K562 (cell line): ENCODE measurements at regions not wholly inside any gene's neighbourhood (a gene's known extent, or its start where the extent isn't known, plus 50 kb on each side); places are given as distances from the start of the nearest gene placed in this dataset.

Source experiments
- ATAC-seq: fragments of 200-7000 bp; cut with Tn5 transposase; 3 replicates; pipeline ENCODE4 v1.9.1; 2020; ENCODE audit warnings: moderate library complexity
- BruUV-seq: library from RNA; stranded (reverse); fragments of 400-500 nt; replicated peaks from 2 replicates; lab custom pipeline; 2021; lab: Mats Ljungman, UMichigan
- CTCF ChIA-PET: fragments of 300-600 bp; formaldehyde crosslinking; extraction: SDS; loops from one replicate; lab custom pipeline; 2021; ENCODE audit warnings: low intra/inter-chr PET ratio; lab: Yijun Ruan, JAX
- POLR2A ChIA-PET: fragments of 300-600, 350-650 bp; sonication (Branson Sonifier 250); formaldehyde crosslinking; extraction: SDS; loops from one replicate; lab custom pipeline; 2021; ENCODE audit warnings: antibody characterized with exemption, inconsistent platforms; lab: Yijun Ruan, JAX
- DNase-seq, 4 experiments: peaks; one replicate each; pipeline versions ENCODE4 v3.0.0 to v3.0.0-alpha.2; 2011 to 2018; ENCODE audit warnings: low spot score in 3 of 4, mixed read lengths in 3 of 4; ENCODE audit errors: extremely low read depth in 1 of 4
- FAIRE-seq: peaks from 2 replicates; lab custom pipeline; 2011; peaks lifted over from hg19 to GRCh38; lab: Jason Lieb, UNC
- H2AFZ ChIP-seq: 2 replicates; pipeline ENCODE4 v1.6.0; 2011; ENCODE audit warnings: low read depth, low read length, control low read depth, inconsistent platforms
- H3K27ac ChIP-seq: fragments of 200-600 bp; 3 replicates; pipeline ENCODE4 v1.8.0; 2011; ENCODE audit warnings: low read depth, mild to moderate bottlenecking, control low read depth, inconsistent platforms, low read length, moderate library complexity, mixed read lengths; ENCODE audit errors: extremely low read depth
- H3K27me3 ChIP-seq, 2 experiments: fragments of 300-600 bp in 1 of 2; 2 replicates in 1 of 2; 3 replicates in 1 of 2; pipeline versions ENCODE4 v1.6.0 to v1.8.0; 2011; ENCODE audit warnings: inconsistent platforms in 2 of 2, low read length in 2 of 2, mild to moderate bottlenecking in 1 of 2, mixed read lengths in 1 of 2, moderate library complexity in 1 of 2; ENCODE audit not compliant: control insufficient read depth in 2 of 2, insufficient read depth in 2 of 2
- H3K36me3 ChIP-seq: fragments of 300-600 bp; 3 replicates; pipeline ENCODE4 v1.8.0; 2011; ENCODE audit warnings: mild to moderate bottlenecking, low read length, inconsistent platforms; ENCODE audit not compliant: control insufficient read depth, insufficient read depth
- H3K4me1 ChIP-seq, 2 experiments: fragments of 200-600 bp in 1 of 2; replicated peaks in 1 of 2; 2 replicates in 1 of 2; 3 replicates in 1 of 2; pipeline versions ENCODE4 v1.5.1 to v1.8.0; 2011; ENCODE audit warnings: inconsistent platforms in 2 of 2, low read length in 2 of 2, mild to moderate bottlenecking in 1 of 2, mixed read lengths in 1 of 2, moderate library complexity in 1 of 2; ENCODE audit not compliant: control insufficient read depth in 2 of 2, insufficient read depth in 2 of 2
- H3K4me2 ChIP-seq: 2 replicates; pipeline ENCODE4 v1.6.1; 2011; ENCODE audit warnings: low read length, control low read depth, inconsistent platforms, mixed read lengths; ENCODE audit not compliant: insufficient read depth
- H3K4me3 ChIP-seq: fragments of 200-600 bp; sonication (generic), shearing (Covaris generic); 2 replicates; pipeline ENCODE4 v1.5.1; 2016; ENCODE audit warnings: control low read depth, inconsistent platforms
- H3K79me2 ChIP-seq: fragments of 200-600 bp; 3 replicates; pipeline ENCODE4 v1.8.0; 2011; ENCODE audit warnings: low read length, inconsistent platforms; ENCODE audit not compliant: control insufficient read depth, insufficient read depth
- H3K9ac ChIP-seq, 2 experiments: 2 replicates each; pipeline versions ENCODE4 v1.6.0 to v1.6.1; 2011; ENCODE audit warnings: low read depth in 2 of 2, low read length in 2 of 2, control low read depth in 1 of 2, inconsistent platforms in 1 of 2, mild to moderate bottlenecking in 1 of 2, mixed read lengths in 1 of 2; ENCODE audit not compliant: insufficient read depth in 1 of 2
- H3K9me1 ChIP-seq: one replicate; pipeline ENCODE4 v1.6.0; 2011; ENCODE audit warnings: inconsistent platforms, mild to moderate bottlenecking, low read length, moderate library complexity; ENCODE audit not compliant: control insufficient read depth, insufficient read depth
- H3K9me3 ChIP-seq: replicated peaks from 2 replicates; pipeline ENCODE4 v1.5.1; 2011; ENCODE audit warnings: low read depth, low read length, inconsistent platforms; ENCODE audit not compliant: control insufficient read depth, insufficient read depth
- H4K20me1 ChIP-seq: replicated peaks from 2 replicates; pipeline ENCODE4 v1.6.1; 2011; ENCODE audit warnings: low read length, inconsistent platforms, mixed read lengths; ENCODE audit not compliant: control insufficient read depth, insufficient read depth
- EWSR1 ChIP-seq: fragments of 450-650 bp; IDR thresholded peaks from 2 replicates; pipeline ENCODE4 v1.6.1; 2018; ENCODE audit warnings: borderline replicate concordance, mild to moderate bottlenecking, low read depth, moderate library complexity; ENCODE audit not compliant: partially characterized antibody
- IRF1 ChIP-seq: sonication (generic); formaldehyde crosslinking; IDR thresholded peaks from 2 replicates; pipeline ENCODE4 v1.8.0; 2022; ENCODE audit warnings: missing genetic modification reagents, mild to moderate bottlenecking, borderline replicate concordance
- MCM5 ChIP-seq: fragments of 450-650 bp; IDR thresholded peaks from 2 replicates; pipeline ENCODE4 v1.6.1; 2016; ENCODE audit warnings: low read depth
- MXI1 ChIP-seq: IDR thresholded peaks from 2 replicates; pipeline ENCODE4 v1.6.1; 2011; ENCODE audit warnings: low read depth, mild to moderate bottlenecking, improper control_type of control experiment, low read length
- NR3C1 ChIP-seq: sonication (generic); formaldehyde crosslinking; IDR thresholded peaks from 2 replicates; pipeline ENCODE4 v1.8.1; 2022; ENCODE audit warnings: missing genetic modification reagents
- PURB ChIP-seq: sonication (generic); formaldehyde crosslinking; IDR thresholded peaks from 2 replicates; pipeline ENCODE4 v1.9.0; 2021; ENCODE audit warnings: low read depth, mild to moderate bottlenecking, missing genetic modification reagents
- SIX5 ChIP-seq, 2 experiments: IDR thresholded peaks; 2 replicates each; pipeline ENCODE4 v1.6.1; 2011; ENCODE audit warnings: low read length in 2 of 2, borderline replicate concordance in 1 of 2, low read depth in 1 of 2, mild to moderate bottlenecking in 1 of 2, moderate library complexity in 1 of 2; ENCODE audit not compliant: insufficient read depth in 1 of 2
- ZNF133 ChIP-seq: fragments of 250-450 bp; sonication (Bioruptor Pico); IDR thresholded peaks from 2 replicates; pipeline ENCODE4 v1.4.0; 2020; ENCODE audit warnings: mild to moderate bottlenecking
- ZNF696 ChIP-seq: fragments of 250-450 bp; sonication (Bioruptor Pico); conservative IDR thresholded peaks from 2 replicates; pipeline ENCODE4 v1.4.0; 2020; ENCODE audit warnings: mild to moderate bottlenecking, moderate library complexity
- WGBS: fragments of 100-300 bp; shearing (Covaris generic); methylation state at CpG from one replicate; pipeline ENCODE4 v1.1.6; 2016; ENCODE audit warnings: low coverage, mixed read lengths; ENCODE audit not compliant: insufficient coverage; ENCODE audit errors: missing lambda C conversion rate; 5-methylcytosine and 5-hydroxymethylcytosine counted together
- in situ Hi-C: fragments of 300-500 bp; cut with MboI; formaldehyde crosslinking; loops from 4 replicates; pipeline ENCODE4 v1.15.0; 2018; ENCODE audit warnings: inconsistent platforms, mixed read lengths
- intact Hi-C: fragments of 100-400 bp; cut with micrococcal nuclease; formaldehyde crosslinking; loops from 2 replicates; pipeline ENCODE4 v1.14.2; 2022
- TF ChIP-seq, protein P1 (sequence below): conservative IDR thresholded peaks from 2 replicates; pipeline ENCODE4 v1.6.1; 2011; ENCODE audit warnings: low read depth, mild to moderate bottlenecking, low read length; ENCODE audit not compliant: control insufficient read depth

DNA sequence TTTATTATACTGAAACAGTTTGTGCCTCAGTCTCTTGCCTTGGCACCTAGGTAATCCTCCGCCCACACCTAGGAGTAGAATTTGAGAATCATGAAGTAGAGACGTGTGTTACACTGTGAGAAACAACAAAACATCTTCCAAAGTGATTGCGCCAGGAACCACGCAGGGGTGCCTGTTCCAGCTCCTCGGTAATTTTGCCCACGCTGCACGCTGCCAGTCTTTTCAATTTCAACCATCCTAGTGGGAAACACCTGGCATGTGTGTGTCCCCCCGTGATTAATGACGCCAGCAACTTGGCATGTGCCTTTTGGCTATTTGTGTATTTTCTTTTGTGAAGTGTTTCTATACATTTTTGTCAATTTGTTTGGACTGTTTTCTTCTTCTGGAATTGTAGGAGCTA lies 919.1 kb downstream of the BRD1 start:
- H4K20me1 ChIP-seq: no peaks in the 10 kb centered on the region
- WGBS: 0% methylated on average over 9 of the region's 9 CpGs
- TF ChIP-seq SIX5 (IDR thresholded peaks at IDR 0.05; ENCODE audit: borderline replicate concordance in 1 of 2, insufficient read depth in 1 of 2, low read depth in 1 of 2, low read length in 2 of 2) (no peak), EWSR1 (no peak), PURB (CRISPR knock-in tag) (no peak), IRF1 (CRISPR knock-in tag) (no peak), ZNF696 (CRISPR knock-in tag) (no peak), MXI1 (no peak), MCM5 (no peak), ZNF133 (CRISPR knock-in tag) (no peak), NR3C1 (CRISPR knock-in tag) (no peak)
- TF ChIP-seq, protein P1, sequence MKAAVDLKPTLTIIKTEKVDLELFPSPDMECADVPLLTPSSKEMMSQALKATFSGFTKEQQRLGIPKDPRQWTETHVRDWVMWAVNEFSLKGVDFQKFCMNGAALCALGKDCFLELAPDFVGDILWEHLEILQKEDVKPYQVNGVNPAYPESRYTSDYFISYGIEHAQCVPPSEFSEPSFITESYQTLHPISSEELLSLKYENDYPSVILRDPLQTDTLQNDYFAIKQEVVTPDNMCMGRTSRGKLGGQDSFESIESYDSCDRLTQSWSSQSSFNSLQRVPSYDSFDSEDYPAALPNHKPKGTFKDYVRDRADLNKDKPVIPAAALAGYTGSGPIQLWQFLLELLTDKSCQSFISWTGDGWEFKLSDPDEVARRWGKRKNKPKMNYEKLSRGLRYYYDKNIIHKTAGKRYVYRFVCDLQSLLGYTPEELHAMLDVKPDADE: no peak
- no peak for ATAC-seq
- intact Hi-C loops (no loop called here), in situ Hi-C loops (no loop called here)
- no TSS peak for BruUV-seq
- no peak for DNase-seq
- no peak overlapping the region for H3K27ac ChIP-seq
- no peak overlapping the region for H2AFZ ChIP-seq
- H3K9me1 ChIP-seq: no peaks in the 10 kb centered on the region
- no peaks in the 10 kb centered on the region for H3K79me2 ChIP-seq
- H3K9me3 ChIP-seq: no peaks in the 10 kb centered on the region
- H3K36me3 ChIP-seq: no peaks in the 10 kb centered on the region
- ChIA-PET POLR2A (interaction anchor here (0.6 kb wide), 1 partner anchor 80 kb away, joined by 3 read pairs; no protein-coding TSS in a partner anchor), CTCF (no interaction called here)
- peaks cover 0 to 4% of the 10 kb centered on the region in 2 experiments; a peak in 2 of 5 replicates for H3K27me3 ChIP-seq
- H3K4me2 ChIP-seq: no peak overlapping the region
- H3K4me1 ChIP-seq: no peaks in the 10 kb centered on the region
- no peak overlapping the region for H3K4me3 ChIP-seq
- no peak overlapping the region for H3K9ac ChIP-seq
- FAIRE-seq: no peak
